ENCODE measurements at regions not wholly inside any gene's neighbourhood (a gene's known extent, or its start where the extent isn't known, plus 50 kb on each side); places are given as distances from the start of the nearest gene placed in this dataset.

GRCh38 chr11:26777372-26777808 lies 55.5 kb upstream of the SLC5A12 start:
- H3K9me3 ChIP-seq (ENCODE audit: insufficient read depth, low read depth, low read length), result no peaks in the 10 kb centered on the region

GRCh38 chr11:26778000-26778757 lies 56.3 kb upstream of the SLC5A12 start:
- no peak overlapping the region for H3K9ac ChIP-seq (ENCODE audit: low read depth, low read length, poor library complexity, severe bottlenecking)
- no peaks in the 10 kb centered on the region for H3K79me2 ChIP-seq (ENCODE audit: insufficient read depth, low read length)
- H3K36me3 ChIP-seq (ENCODE audit: insufficient read depth, low read length), result no peaks in the 10 kb centered on the region
- no peaks in the 10 kb centered on the region for H3K9me3 ChIP-seq (ENCODE audit: insufficient read depth, low read depth, low read length)
- no peaks in the 10 kb centered on the region for H4K20me1 ChIP-seq (ENCODE audit: insufficient read depth, low read length, poor library complexity, severe bottlenecking)
- peaks cover 29% of the 10 kb centered on the region for H3K4me1 ChIP-seq (ENCODE audit: insufficient read depth, low read length, poor library complexity, severe bottlenecking)
- no peak overlapping the region for H3K4me3 ChIP-seq (ENCODE audit: low read length, poor library complexity, severe bottlenecking)
- peak overlapping the region; percentile 42 for H2AFZ ChIP-seq (ENCODE audit: low read length)
- no peaks in the 10 kb centered on the region for H3K9me2 ChIP-seq (replicated peaks; ENCODE audit: low read depth, low read length)
- H3K27me3 ChIP-seq (ENCODE audit: insufficient read depth, low read length, poor library complexity, severe bottlenecking), result no peaks in the 10 kb centered on the region
- no peaks in the 10 kb centered on the region for H3F3A ChIP-seq (ENCODE audit: low read depth)
- TF ChIP-seq EZH2phosphoT487 (IDR thresholded peaks at IDR 0.05; ENCODE audit: borderline replicate concordance), result no peak
- TF ChIP-seq, protein P1, sequence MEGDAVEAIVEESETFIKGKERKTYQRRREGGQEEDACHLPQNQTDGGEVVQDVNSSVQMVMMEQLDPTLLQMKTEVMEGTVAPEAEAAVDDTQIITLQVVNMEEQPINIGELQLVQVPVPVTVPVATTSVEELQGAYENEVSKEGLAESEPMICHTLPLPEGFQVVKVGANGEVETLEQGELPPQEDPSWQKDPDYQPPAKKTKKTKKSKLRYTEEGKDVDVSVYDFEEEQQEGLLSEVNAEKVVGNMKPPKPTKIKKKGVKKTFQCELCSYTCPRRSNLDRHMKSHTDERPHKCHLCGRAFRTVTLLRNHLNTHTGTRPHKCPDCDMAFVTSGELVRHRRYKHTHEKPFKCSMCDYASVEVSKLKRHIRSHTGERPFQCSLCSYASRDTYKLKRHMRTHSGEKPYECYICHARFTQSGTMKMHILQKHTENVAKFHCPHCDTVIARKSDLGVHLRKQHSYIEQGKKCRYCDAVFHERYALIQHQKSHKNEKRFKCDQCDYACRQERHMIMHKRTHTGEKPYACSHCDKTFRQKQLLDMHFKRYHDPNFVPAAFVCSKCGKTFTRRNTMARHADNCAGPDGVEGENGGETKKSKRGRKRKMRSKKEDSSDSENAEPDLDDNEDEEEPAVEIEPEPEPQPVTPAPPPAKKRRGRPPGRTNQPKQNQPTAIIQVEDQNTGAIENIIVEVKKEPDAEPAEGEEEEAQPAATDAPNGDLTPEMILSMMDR (conservative IDR thresholded peaks at IDR 0.05; ENCODE audit: low read length), result no peak
- H3K4me2 ChIP-seq (ENCODE audit: low read depth, low read length, poor library complexity, severe bottlenecking), result peak overlapping the region; percentile 12

More at GRCh38 chr11:26777372-26777808, 55.5 kb upstream of the SLC5A12 start:
- Histone ChIP-seq H3K9ac (ENCODE audit: low read depth, low read length, poor library complexity, severe bottlenecking) (no peak overlapping the region), H3K79me2 (ENCODE audit: insufficient read depth, low read length) (no peaks in the 10 kb centered on the region), H2AFZ (ENCODE audit: low read length) (peak overlapping the region; percentile 24), H3F3A (ENCODE audit: low read depth) (no peaks in the 10 kb centered on the region), H3K4me2 (ENCODE audit: low read depth, low read length, poor library complexity, severe bottlenecking) (peak overlapping the region; percentile 17), H3K36me3 (ENCODE audit: insufficient read depth, low read length) (no peaks in the 10 kb centered on the region), H4K20me1 (ENCODE audit: insufficient read depth, low read length, poor library complexity, severe bottlenecking) (no peaks in the 10 kb centered on the region), H3K4me3 (ENCODE audit: low read length, poor library complexity, severe bottlenecking) (no peak overlapping the region), H3K9me2 (replicated peaks; ENCODE audit: low read depth, low read length) (no peaks in the 10 kb centered on the region), H3K4me1 (ENCODE audit: insufficient read depth, low read length, poor library complexity, severe bottlenecking) (peaks cover 29% of the 10 kb centered on the region), H3K27me3 (ENCODE audit: insufficient read depth, low read length, poor library complexity, severe bottlenecking) (no peaks in the 10 kb centered on the region)
- TF ChIP-seq, protein P1 (conservative IDR thresholded peaks at IDR 0.05; ENCODE audit: low read length), result no peak
- no peak for TF ChIP-seq EZH2phosphoT487 (IDR thresholded peaks at IDR 0.05; ENCODE audit: borderline replicate concordance)

GRCh38 chr11:26779074-26779865 lies 57.4 kb upstream of the SLC5A12 start:
- no peaks in the 10 kb centered on the region for H4K20me1 ChIP-seq (ENCODE audit: insufficient read depth, low read length, poor library complexity, severe bottlenecking)
- no peaks in the 10 kb centered on the region for H3F3A ChIP-seq (ENCODE audit: low read depth)
- no peak overlapping the region for H3K4me3 ChIP-seq (ENCODE audit: low read length, poor library complexity, severe bottlenecking)
- H3K9me2 ChIP-seq (replicated peaks; ENCODE audit: low read depth, low read length), result no peaks in the 10 kb centered on the region
- H3K4me1 ChIP-seq (ENCODE audit: insufficient read depth, low read length, poor library complexity, severe bottlenecking), result peaks cover 29% of the 10 kb centered on the region
- TF ChIP-seq, protein P1 (conservative IDR thresholded peaks at IDR 0.05; ENCODE audit: low read length), result no peak
- TF ChIP-seq EZH2phosphoT487 (IDR thresholded peaks at IDR 0.05; ENCODE audit: borderline replicate concordance), result no peak
- H3K27me3 ChIP-seq (ENCODE audit: insufficient read depth, low read length, poor library complexity, severe bottlenecking), result no peaks in the 10 kb centered on the region
- H3K4me2 ChIP-seq (ENCODE audit: low read depth, low read length, poor library complexity, severe bottlenecking), result no peak overlapping the region
- H3K9ac ChIP-seq (ENCODE audit: low read depth, low read length, poor library complexity, severe bottlenecking), result no peak overlapping the region
- no peaks in the 10 kb centered on the region for H3K36me3 ChIP-seq (ENCODE audit: insufficient read depth, low read length)
- H3K9me3 ChIP-seq (ENCODE audit: insufficient read depth, low read depth, low read length), result peaks cover 10% of the 10 kb centered on the region; the same call in 1 of the 2 replicates
- no peaks in the 10 kb centered on the region for H3K79me2 ChIP-seq (ENCODE audit: insufficient read depth, low read length)
- H2AFZ ChIP-seq (ENCODE audit: low read length), result peak overlapping the region; percentile 42

Data from Loucy (cell line).